ENCODE measurements at regions not wholly inside any gene's neighbourhood (a gene's known extent, or its start where the extent isn't known, plus 50 kb on each side); places are given as distances from the start of the nearest gene placed in this dataset.
"Not testable (repeated sequence)": the region's sequence is repeated elsewhere in the genome, so short reads cannot be mapped to it uniquely, and the experiment has no call there.

GRCh38 chr3:125907279-125907678 lies 61.7 kb upstream of the ROPN1B start:
- not testable (repeated sequence) for TF ChIP-seq CTCF (conservative IDR thresholded peaks at IDR 0.05); EZH2 (IDR thresholded peaks at IDR 0.05; ENCODE audit: low read depth)

Data from PC-9 (cell line).